HG03575 (cell line): ENCODE measurements at regions not wholly inside any gene's neighbourhood (a gene's known extent, or its start where the extent isn't known, plus 50 kb on each side); places are given as distances from the start of the nearest gene placed in this dataset.
"Not testable (repeated sequence)": the region's sequence is repeated elsewhere in the genome, so short reads cannot be mapped to it uniquely, and the experiment has no call there.

Experiments
- ATAC-seq: cut with Tn5 transposase; IDR thresholded peaks from one replicate; pipeline ENCODE4 v1.9.1; 2021; ENCODE audit not compliant: unreplicated experiment, insufficient number of reproducible peaks, low FRiP score; ENCODE audit errors: extremely low read depth

DNA sequence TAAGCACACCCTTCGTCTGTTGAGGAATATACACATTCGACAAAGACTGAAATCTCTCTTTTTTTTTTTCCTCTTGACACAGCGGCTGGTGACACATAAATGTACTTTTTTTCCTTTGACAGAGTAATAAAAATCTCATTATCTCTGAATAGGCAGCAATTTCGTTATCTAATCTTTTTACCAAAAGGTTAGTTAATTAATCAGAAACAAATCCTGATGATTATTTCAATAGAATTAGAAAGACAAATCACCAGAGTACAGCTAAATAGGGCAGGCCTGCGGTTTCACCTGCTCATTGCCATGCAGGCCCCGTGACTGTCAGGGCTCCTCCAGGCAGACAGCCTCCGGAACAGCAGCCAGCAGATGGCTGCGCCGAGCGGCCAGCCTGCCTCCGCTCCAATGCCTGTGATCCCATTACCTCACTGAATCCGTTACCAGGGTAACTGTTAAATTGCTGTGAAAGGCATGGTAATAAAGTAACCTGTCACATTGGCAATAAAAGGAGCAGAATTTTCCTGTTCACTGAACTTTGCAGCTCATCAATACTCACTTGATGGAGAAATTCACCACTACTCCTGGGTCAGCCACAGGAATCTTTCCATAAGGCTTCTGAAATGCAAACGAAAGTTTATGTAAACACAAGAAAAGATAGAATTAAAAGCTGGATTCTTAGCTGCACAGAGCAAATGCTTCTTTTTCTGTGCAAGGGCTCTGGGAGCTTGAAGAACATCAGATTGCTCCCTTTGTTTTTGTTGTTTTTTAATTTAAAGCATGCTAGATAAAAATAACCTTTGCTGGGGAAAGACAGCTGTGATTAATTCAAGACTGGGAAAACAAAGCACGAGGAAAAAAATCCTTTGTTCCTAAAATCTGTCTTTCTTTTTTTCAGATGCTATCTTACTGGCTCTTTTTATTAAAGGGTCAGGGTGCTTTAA lies 666.4 kb upstream of the ZNF608 start:
- ATAC-seq: no peak

DNA sequence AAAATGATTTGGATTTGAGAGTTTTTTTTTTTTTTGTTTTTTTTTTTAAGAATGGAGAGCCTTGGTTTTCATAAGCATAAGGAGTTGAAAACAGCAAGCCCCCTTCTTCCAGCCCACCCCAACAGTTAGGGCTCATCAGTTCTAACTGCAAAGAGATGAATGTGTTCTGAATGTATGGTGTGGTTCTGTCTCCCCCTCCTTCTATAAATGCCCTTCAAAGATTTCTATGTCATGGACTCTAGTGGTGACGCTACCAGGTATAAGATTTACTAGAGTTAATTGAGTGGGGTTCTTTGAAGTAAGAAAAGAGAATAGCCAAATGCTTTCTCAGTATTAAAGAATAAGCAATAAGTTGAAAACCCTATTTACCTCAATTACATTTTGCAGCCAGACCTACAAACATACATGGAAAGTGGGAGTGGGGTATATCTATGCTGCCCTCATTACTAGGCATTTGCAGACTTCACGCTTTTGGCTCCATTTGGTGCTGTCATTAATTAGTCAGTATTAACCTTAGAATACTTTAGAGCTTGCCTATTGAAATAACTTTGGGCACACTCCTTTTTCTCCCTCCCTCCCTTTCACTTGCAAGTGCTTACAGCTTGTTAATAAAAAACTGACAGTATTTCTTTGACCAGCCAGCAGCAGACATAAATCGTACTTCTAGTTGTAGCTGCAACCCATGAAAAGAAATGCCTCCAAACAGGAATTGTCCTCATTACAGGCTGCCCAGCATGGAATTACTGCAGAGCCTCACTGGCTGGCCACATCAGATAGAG lies 667.2 kb upstream of the ZNF608 start:
- no peak for ATAC-seq

DNA sequence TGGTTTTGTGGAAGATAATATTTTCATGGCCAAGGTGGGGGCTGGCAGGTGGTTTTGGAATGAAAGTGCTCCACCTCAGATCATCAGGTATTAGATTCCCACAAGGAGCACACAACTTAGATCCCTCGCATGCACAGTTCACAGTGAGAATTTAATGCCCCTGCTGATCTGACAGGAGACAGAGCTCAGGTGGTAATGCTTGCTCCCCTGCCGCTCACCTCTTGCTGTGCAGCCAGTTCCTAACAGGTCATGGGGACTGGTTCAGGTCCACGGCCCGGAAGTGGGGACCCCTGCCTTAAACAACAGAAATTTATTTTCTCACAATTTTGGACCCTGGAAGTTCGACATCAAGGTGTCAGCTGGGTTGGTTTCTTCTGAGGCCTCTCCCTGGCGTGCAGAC lies 668.7 kb upstream of the ZNF608 start:
- no peak for ATAC-seq

DNA sequence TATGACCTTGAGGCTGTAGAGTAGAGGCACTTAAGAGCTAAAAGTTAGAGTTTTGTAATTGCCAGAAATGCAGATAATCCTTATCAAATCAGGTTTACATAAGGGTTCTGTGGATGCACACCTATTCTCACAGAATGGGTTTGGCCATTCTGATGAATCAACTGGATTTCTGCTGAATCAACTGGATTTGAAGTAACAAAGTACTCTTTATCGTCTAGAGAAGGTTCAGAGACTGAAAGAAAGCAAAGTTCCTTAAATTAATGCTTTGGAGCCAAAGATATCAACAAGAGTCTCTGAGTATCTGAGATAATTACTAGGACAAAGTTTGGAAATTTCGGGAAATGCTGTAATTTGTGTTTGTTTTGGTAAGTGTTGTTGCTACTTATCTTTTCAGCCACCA lies 669.6 kb upstream of the ZNF608 start:
- no peak for ATAC-seq

DNA sequence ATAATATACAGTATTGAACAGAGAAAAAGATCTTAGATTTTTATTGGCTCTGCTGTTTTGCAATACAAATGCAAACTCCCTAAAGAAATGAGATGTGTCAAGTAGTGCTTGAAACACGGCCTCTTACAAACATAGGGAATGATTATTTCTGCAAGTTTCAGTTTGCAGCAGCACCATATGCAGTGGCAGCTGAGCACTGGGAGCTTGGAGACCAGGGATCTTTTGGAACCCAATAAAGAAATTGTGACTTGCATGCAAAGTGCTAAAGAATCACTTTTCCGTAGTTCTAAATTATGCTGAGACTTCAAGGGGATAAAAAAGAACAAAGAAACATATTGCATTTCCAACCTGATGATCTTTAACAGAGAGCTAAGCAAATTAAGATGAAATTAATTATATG lies 674.6 kb upstream of the ZNF608 start:
- ATAC-seq: no peak

DNA sequence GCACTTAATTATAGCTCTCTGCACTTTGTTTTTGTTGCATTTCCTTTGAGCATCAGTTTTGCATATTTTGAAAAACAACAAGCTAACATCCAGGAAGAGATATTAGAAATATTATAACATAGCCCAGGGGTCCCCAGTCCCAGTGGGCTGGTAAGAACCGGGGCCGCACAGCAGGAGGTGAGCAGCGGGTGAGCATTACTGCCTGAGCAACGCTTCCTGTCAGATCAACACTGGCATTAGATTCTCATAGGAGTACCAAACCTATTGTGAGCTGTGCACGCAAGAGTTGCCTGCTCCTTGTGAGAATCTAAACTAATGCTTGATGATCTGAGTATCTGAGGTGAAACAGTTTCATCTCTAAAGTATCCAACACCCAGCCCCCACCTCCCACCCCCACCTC lies 675.9 kb upstream of the ZNF608 start:
- no peak for ATAC-seq

DNA sequence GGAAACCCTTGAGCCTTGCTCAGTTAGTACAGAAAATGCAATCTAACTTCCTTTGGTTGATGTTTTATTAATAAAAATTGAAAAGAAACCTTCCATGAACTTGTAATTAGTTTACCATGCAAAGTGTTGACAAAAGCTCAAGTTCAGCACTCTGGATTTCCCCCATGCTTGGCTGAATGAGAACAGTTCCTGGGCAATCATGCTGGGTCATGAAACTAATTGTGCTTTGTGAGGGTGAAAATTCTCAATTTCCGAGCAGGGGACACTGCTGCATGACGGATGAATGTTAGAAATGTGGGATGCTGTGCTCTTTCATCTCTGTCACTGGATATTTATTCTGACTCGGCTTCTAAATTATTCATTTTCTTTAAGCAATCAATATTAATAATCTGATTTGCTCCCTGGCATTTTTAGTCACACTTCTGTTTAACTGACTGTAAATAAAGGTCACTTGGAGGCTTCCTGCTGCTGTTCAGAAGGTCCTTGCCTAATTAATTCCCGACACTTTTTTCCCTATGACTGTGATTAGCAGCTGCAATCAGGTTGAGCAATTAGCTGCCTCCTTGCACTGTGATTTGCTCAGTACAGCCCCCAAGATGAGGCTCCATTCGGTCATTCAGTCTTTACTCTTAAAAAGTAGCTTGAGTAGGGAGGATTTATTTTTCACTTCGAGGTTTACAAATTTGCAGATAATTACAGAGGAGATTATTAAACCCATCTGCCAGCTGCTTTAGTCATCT lies 678.1 kb upstream of the ZNF608 start:
- no peak for ATAC-seq

DNA sequence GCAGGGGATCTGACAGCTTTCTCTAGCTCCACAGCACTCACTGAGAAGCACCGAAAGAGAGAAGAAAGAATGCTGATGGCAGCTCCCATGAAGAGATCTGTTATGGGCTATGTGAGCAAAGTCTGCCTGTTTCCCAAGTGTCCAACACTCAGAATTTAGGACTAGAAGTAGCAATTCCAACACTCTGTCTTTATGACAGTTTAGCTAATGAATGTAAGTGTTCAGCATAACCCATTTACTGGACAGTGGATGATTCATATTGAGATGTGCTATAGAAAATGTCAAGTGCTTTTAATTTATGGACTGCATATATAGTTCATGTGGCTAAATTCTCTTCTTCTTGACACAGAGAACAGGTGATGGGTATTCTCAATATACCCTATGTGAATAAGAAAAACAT lies 683.1 kb upstream of the ZNF608 start:
- ATAC-seq: no peak

DNA sequence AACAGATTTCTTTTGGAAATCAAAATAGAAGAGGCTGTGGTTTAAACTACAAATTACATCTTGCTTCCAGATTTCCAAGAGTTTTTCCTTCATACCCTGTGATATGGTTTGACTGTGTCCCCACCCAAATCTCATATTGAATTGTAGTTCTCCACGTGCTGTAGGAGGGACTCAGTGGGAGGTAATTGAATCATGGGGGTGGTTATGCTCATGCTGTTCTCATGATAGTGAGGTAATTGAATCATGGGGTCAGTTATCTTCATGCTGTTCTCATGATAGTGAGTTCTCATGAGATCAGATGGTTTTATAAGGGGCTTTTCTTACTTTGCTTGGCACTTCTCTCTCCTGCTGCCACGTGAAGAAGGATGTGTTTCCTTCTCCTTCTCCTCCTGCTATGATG lies 687.0 kb upstream of the ZNF608 start:
- no peak for ATAC-seq

DNA sequence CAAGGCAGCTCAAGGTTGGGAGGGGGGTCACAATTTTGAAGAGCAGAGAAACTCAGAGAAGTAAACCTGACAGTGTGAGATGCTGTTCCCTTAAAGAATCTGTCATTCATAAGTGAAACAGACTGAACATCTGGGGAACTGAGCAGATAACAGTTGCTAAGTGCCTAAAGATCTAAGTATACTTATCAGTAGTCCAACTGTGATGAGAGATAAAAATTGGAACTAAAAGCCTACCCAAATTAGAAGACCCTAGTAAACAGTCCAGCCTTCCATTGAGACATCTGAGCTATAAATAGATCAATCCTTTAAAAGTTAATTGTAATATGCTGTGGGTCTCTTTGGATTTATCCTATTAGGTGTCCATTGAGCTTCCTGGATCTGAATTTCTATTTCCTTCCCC lies 692.8 kb upstream of the ZNF608 start:
- no peak for ATAC-seq

DNA sequence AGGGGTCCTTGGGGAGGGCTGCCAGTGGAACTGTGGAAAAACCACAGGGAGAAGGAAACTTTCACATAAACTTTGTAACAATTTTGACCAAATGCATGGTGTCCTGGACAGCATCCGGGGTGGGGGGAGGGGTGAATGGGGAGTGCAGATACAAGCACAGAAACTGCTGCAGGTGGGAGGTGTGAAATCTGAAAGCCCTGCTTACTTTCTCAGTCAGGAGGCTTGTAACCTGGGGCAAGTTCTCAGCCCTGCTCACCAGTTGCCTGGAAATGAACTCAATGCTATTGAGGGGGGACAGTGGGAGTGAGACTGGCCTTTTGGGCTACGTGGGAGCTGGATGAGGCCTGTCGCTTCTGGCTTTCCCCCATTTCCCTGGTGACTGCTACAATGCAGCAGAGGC lies 694.5 kb upstream of the ZNF608 start:
- ATAC-seq: no peak

DNA sequence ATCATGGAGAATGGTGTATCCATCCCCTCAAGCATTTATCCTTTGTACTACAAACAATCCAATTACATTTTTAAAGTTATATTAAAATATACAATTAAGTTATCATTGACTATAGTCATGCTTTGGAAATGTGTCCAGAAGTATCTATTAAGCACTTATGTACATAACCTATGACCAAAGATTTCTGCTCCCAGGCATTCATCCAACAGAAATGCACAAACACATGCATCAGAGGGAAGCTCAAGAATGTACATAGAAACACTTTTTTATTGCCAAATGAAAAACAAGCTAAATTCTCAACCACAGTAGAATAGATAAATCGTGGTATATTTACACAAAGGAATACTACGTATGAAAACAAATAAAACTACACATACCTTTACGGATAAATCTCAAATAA lies 700.5 kb upstream of the ZNF608 start:
- ATAC-seq: no peak

DNA sequence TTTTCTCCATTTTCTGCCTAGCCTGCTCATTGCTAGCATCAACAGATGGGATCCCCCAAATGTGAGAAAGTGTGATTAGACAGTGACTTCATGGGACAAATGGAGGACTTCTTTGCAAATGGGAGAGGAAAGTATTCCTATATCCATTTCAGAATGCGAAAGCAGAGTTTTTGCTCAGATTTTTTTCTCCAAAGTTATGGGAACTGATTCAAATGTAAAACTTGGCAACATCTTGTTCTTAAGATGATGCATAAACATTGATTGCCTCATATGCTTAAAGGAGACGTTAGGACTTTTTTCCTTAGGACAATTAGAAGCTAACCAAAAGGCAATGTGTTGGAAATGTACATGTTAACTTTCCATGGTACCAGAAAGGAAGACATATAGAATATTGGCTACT lies 704.3 kb upstream of the ZNF608 start:
- ATAC-seq: no peak

DNA sequence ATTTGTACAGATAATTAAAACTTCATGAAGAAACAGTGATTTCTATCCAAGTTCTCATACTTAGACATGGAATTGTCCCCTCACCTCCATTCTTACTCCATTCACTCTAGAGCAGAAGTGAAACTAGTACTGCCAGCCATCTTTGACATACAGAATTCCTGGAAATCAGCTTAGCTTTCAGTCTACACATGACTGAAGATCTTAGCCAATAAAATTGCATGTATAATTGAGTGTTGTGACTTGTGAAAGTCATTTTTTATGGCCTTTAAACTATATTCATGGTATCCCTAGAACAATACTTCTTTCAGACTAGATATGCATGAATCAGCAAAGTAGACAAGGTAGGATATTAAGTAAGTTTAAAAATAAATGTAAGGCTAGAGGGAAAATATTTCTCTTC lies 705.2 kb upstream of the ZNF608 start:
- ATAC-seq: no peak

DNA sequence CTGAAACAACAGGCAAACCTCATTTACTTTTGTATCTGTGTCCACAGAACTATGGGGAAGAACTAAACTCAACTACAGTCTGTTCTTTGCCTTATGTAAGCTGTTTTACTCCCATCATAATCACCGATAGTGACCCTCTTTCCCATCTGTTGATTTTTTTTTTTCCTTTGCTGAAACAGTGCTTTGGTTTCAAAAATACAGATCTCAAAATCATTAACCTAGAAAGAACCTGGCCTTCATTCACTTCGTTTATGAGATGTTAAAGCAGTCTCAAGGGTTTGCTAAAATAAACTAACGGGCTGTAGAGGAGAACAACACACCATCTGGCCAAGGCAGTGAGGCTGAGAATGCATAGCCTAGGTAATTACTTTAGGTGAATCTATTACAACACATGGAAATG lies 706.6 kb upstream of the ZNF608 start:
- no peak for ATAC-seq

DNA sequence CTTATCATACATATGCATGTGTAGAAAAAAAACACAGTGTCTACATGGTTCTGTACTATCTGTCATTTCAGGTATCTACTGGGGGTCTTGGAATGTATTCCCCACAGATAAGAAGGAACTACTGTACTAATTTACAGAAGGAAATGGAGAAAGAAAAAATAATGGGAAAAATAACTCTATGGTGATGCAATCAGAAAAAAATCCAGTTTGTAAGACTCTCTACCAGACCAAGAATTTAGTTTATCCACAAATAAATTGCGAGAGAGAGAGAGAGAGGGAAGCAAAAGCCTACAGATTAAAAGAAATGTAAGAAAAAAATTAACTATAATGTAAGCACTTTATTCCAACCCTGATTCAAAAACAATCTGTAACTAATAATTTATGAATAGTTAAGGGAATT lies 708.6 kb upstream of the ZNF608 start:
- no peak for ATAC-seq

DNA sequence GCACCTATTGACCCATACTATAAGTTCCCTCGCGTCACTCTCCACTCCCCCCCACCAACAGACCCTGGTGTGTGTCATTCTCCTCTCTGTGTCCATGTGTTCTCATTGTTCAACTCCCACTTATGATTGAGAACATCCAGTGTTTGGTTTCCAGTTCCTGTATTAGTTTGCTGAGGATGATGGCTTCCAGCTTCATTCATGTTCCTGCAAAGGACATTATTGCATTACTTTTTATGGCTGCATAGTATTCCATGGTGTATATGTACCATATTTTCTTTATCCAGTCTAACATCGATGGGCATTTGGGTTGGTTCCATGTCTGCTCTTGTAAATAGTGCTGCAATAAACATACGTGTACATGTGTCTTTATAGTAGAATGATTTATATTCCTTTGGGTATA lies 709.6 kb upstream of the ZNF608 start:
- ATAC-seq: not testable (repeated sequence)

DNA sequence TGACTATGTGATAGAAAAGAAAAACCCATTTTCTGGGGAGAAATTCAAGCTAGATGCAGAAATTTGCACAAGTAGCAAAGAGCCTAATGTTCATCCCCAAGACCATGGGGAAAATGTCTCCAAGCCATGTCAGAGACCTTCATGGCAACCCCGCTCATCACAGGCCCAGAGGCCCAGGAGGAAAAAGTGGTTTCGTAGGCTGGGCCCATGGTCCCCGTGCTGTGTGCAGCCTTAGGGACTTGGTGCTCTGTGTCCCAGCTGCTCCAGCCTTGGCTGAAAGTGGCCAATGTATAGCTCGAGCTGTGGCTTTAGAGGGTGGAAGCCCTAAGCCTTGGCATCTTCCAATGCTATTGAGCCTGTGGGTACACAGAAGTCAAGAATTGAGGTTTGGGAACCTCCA lies 711.2 kb upstream of the ZNF608 start:
- ATAC-seq: no peak

DNA sequence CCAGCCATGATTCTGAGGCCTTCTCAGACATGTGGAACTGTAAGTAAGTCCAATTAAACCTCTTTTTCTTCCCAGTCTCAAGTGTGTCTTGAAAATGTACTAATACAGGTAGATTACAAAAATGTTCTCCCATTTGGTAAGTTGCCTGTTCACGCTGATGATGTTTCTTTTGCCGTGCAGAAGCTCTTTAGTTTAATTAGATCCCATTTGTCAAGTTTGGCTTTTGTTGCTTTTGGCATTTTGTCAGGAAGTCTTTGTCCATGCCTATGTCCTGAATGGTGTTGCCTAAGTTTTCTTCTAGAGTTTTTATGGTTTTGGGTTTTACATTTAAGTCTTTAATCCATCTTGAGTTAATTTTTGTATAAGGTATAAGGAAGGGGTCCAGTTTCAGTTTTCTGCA lies 712.5 kb upstream of the ZNF608 start:
- ATAC-seq: not testable (repeated sequence)

DNA sequence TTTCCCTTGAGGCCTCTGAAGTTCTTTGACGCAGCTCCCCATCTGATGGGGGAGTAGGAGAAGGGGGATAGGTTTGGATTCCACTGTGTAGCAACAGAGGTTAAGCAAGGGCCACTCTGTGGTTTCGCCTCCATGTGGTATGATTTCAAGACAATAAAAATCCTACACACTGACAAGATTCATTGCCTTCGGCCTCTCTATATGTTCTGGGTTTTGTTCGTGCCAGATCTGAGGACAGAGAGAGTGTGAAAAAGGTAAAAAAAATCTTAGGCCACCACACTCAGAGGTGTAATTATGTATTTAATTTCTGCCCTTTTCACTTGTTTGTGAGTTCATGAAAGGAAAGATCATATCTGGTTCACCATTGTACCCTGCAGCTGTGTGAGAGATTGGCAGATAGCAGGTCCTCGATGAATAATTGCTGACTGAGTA lies 715.2 kb upstream of the ZNF608 start:
- ATAC-seq: no peak
